Natural killer cell (primary cell): ENCODE measurements at regions not wholly inside any gene's neighbourhood (a gene's known extent, or its start where the extent isn't known, plus 50 kb on each side); places are given as distances from the start of the nearest gene placed in this dataset.
"Not testable (repeated sequence)": the region's sequence is repeated elsewhere in the genome, so short reads cannot be mapped to it uniquely, and the experiment has no call there.

Experiments
- ATAC-seq, 3 donors: fragments of 150-1000 bp in 2 of 3; fragments of 200-7000 bp in 1 of 3; cut with Tn5 transposase; 1 replicate in 1 of 3; 2 replicates in 2 of 3; pipeline ENCODE4 v1.10.0; 2021; ENCODE audit warnings: mild to moderate bottlenecking in 2 of 3, moderate library complexity in 2 of 3
- DNase-seq, 2 donors: peaks; one replicate each; pipeline versions ENCODE4 v3.0.0 to v3.0.0-alpha.2; 2013 to 2021; ENCODE audit warnings: mixed read lengths in 1 of 2
- H3K27ac ChIP-seq: one replicate; pipeline ENCODE4 v1.5.1; 2013; ENCODE audit warnings: mild to moderate bottlenecking, low read length
- H3K27me3 ChIP-seq: one replicate; pipeline ENCODE4 v1.6.1; 2013; ENCODE audit warnings: low read length; ENCODE audit not compliant: control insufficient read depth, insufficient read depth
- H3K36me3 ChIP-seq: one replicate; pipeline ENCODE4 v1.6.1; 2013; ENCODE audit warnings: low read length; ENCODE audit not compliant: control insufficient read depth, insufficient read depth
- H3K4me1 ChIP-seq: one replicate; pipeline ENCODE4 v1.6.1; 2013; ENCODE audit warnings: low read length; ENCODE audit not compliant: control insufficient read depth, insufficient read depth
- H3K4me3 ChIP-seq: one replicate; pipeline ENCODE4 v1.5.1; 2013; ENCODE audit warnings: low read length
- H3K9me3 ChIP-seq: one replicate; pipeline ENCODE4 v1.6.1; 2013; ENCODE audit warnings: low read length; ENCODE audit not compliant: control insufficient read depth, insufficient read depth
- H3K27ac Mint-ChIP-seq, 2 donors: one replicate each; pipeline ENCODE4 v1.8.0; 2022; ENCODE audit warnings: mild to moderate bottlenecking in 2 of 2, mixed read lengths in 2 of 2, moderate library complexity in 1 of 2
- H3K27me3 Mint-ChIP-seq, 2 donors: one replicate each; pipeline ENCODE4 v1.8.0; 2022; ENCODE audit warnings: low read depth in 2 of 2, mixed read lengths in 2 of 2
- H3K36me3 Mint-ChIP-seq: one replicate; pipeline ENCODE4 v1.8.0; 2022; ENCODE audit warnings: mixed read lengths
- H3K4me1 Mint-ChIP-seq, 2 donors: one replicate each; pipeline ENCODE4 v1.8.0; 2022; ENCODE audit warnings: mixed read lengths in 2 of 2
- H3K4me3 Mint-ChIP-seq: one replicate; pipeline ENCODE4 v1.8.0; 2022; ENCODE audit warnings: mild to moderate bottlenecking, moderate library complexity, mixed read lengths
- H3K9me3 Mint-ChIP-seq, 2 donors: one replicate each; pipeline ENCODE4 v1.8.0; 2022; ENCODE audit warnings: mixed read lengths in 2 of 2
- WGBS: methylation state at CpG from one replicate; pipeline ENCODE4 v1.1.7; 2013; ENCODE audit warnings: missing lambda C conversion rate; ENCODE audit not compliant: insufficient coverage; 5-methylcytosine and 5-hydroxymethylcytosine counted together
- intact Hi-C: fragments of 100-400 bp; cut with micrococcal nuclease; formaldehyde crosslinking; loops from one replicate; pipeline ENCODE4 v1.14.2; 2022
- TF ChIP-seq, protein P1 (sequence below): fragments of 200-600 bp; IDR thresholded peaks from one replicate; pipeline ENCODE4 v1.8.0; 2022; ENCODE audit warnings: antibody characterized with exemption

DNA sequence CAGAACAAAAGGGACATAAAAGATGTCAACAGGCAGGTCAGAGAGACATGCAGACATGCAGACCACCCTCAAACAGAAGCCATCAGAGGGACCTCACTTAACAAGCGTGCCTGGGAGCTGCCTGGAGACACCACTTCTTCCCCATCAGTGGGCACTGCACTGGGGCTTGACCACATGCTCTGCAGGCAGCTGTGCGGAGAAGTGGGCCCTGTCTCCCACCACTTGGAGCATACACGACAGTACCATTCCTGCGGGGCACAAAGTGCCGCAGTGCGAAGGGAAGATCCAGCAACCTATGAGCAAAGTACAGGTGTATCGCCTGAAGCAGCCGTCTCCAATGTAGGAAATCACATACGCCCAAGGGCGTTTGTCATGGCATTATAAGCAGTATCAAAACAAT is 150.5 kb upstream of the FOXD4L5 start:
- Histone ChIP-seq H3K9me3 (peaks cover 42% of the 10 kb centered on the region), H3K4me3 (no peak overlapping the region), H3K27ac (no peak overlapping the region), H3K27me3 (no peaks in the 10 kb centered on the region), H3K36me3 (no peaks in the 10 kb centered on the region), H3K4me1 (no peaks in the 10 kb centered on the region)
- WGBS: 89% methylated on average over 10 of the region's 10 CpGs
- H3K9me3 Mint-ChIP-seq: peaks cover 21 to 29% of the 10 kb centered on the region in 2 donors
- no peak for ATAC-seq
- peaks cover 6% of the 10 kb centered on the region for H3K36me3 Mint-ChIP-seq
- H3K4me1 Mint-ChIP-seq: no peaks in the 10 kb centered on the region
- no peak for DNase-seq
- peaks cover 0 to 2% of the 10 kb centered on the region in 2 donors for H3K27me3 Mint-ChIP-seq
- H3K4me3 Mint-ChIP-seq: no peak overlapping the region
- intact Hi-C loops: no loop called here
- H3K27ac Mint-ChIP-seq: no peak overlapping the region
- TF ChIP-seq, protein P1, sequence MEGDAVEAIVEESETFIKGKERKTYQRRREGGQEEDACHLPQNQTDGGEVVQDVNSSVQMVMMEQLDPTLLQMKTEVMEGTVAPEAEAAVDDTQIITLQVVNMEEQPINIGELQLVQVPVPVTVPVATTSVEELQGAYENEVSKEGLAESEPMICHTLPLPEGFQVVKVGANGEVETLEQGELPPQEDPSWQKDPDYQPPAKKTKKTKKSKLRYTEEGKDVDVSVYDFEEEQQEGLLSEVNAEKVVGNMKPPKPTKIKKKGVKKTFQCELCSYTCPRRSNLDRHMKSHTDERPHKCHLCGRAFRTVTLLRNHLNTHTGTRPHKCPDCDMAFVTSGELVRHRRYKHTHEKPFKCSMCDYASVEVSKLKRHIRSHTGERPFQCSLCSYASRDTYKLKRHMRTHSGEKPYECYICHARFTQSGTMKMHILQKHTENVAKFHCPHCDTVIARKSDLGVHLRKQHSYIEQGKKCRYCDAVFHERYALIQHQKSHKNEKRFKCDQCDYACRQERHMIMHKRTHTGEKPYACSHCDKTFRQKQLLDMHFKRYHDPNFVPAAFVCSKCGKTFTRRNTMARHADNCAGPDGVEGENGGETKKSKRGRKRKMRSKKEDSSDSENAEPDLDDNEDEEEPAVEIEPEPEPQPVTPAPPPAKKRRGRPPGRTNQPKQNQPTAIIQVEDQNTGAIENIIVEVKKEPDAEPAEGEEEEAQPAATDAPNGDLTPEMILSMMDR: no peak

DNA sequence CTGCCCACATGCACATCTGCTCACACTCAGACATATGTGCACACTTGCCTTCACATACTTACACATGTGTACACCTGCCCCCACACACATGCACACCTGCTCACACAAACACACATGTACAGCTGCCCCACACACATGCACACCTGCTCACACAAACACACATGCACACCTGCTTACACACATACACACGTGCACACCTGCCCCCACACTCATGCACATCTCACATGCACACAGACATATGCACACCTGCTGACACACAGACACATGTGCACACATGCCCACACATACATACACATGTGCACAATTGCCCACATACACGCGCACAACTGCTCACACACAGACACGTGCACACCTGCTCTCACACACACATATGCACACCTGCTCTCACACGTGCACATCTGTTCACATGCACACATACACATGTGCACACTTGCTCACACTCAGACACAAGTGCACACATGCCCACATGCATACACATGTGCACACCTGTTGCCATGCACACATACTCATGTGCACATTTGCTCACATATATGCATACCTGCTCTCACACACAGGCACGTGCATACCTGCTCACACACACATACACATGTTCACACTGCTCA is 147.8 kb upstream of the FOXD4L5 start:
- 86% methylated on average over 6 of the region's 6 CpGs for WGBS
- Histone ChIP-seq H3K4me1 (no peaks in the 10 kb centered on the region), H3K4me3 (no peak overlapping the region), H3K27me3 (no peaks in the 10 kb centered on the region), H3K9me3 (peaks cover 55% of the 10 kb centered on the region), H3K36me3 (no peaks in the 10 kb centered on the region), H3K27ac (no peak overlapping the region)
- ATAC-seq (peak in 1 of 3 donors; percentile 21), DNase-seq (no peak)
- Mint-ChIP-seq H3K36me3 (peaks cover 6% of the 10 kb centered on the region), H3K27me3 (peaks cover 0 to 2% of the 10 kb centered on the region in 2 donors), H3K4me3 (no peak overlapping the region), H3K27ac (no peak overlapping the region), H3K4me1 (no peaks in the 10 kb centered on the region), H3K9me3 (peaks cover 19 to 24% of the 10 kb centered on the region in 2 donors)
- intact Hi-C loops: no loop called here
- TF ChIP-seq, protein P1: no peak

DNA sequence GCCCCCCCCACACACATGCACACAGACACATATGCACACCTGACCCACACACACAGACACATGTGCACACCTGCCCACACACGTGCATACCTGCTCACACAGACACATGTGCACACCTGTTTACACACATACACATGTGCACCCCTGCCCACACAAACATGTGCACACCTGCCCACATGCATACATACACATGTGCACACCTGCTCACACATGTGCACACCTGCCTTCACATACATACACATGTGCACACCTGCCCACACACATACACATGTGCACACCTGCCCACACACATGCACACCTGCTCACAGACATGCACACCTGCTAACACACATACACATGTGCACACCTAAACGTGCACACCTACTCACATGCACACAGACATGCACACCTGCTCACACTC is 147.0 kb upstream of the FOXD4L5 start:
- H3K27ac Mint-ChIP-seq: no peak overlapping the region
- TF ChIP-seq, protein P1: no peak
- no peak overlapping the region for H3K4me3 Mint-ChIP-seq
- H3K4me1 Mint-ChIP-seq: no peaks in the 10 kb centered on the region
- H3K27me3 Mint-ChIP-seq: no peaks in the 10 kb centered on the region
- H3K4me3 ChIP-seq: no peak overlapping the region
- intact Hi-C loops: no loop called here
- peaks cover 6% of the 10 kb centered on the region for H3K36me3 Mint-ChIP-seq
- 80% methylated on average over 2 of the region's 2 CpGs for WGBS
- H3K4me1 ChIP-seq: no peaks in the 10 kb centered on the region
- DNase-seq: no peak
- H3K36me3 ChIP-seq: no peaks in the 10 kb centered on the region
- H3K9me3 Mint-ChIP-seq: peaks cover 16 to 21% of the 10 kb centered on the region in 2 donors
- H3K27me3 ChIP-seq: no peaks in the 10 kb centered on the region
- ATAC-seq: peak in 1 of 3 donors; percentile 16
- no peak overlapping the region for H3K27ac ChIP-seq
- peaks cover 60% of the 10 kb centered on the region for H3K9me3 ChIP-seq

DNA sequence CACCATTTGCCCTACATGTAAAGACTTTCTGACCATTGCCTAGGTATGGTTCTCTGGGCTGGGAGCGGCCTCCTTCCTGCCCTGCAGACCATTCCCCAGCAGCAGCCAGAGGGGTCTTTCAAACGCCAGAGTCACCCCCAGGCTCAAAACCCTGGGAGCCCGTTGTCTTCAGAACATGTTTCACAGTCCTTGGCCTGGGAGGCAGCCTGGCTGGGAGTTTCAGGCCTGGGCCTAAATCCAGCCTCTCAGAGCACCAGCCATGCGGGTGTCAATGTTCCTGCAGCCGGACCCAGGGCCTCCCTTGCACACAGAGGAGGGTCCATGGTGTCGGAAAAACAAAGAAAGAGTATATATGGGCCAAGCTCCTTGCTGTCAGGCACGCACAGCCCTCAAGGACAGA is 145.2 kb upstream of the FOXD4L5 start:
- peaks cover 0 to 9% of the 10 kb centered on the region in 2 donors for H3K4me1 Mint-ChIP-seq
- no peak overlapping the region for H3K27ac Mint-ChIP-seq
- peaks cover 69% of the 10 kb centered on the region for H3K9me3 ChIP-seq
- no peaks in the 10 kb centered on the region for H3K27me3 ChIP-seq
- no peaks in the 10 kb centered on the region for H3K36me3 Mint-ChIP-seq
- peaks cover 17 to 22% of the 10 kb centered on the region in 2 donors for H3K9me3 Mint-ChIP-seq
- H3K36me3 ChIP-seq: no peaks in the 10 kb centered on the region
- intact Hi-C loops: no loop called here
- TF ChIP-seq, protein P1: no peak
- no peaks in the 10 kb centered on the region for H3K4me1 ChIP-seq
- no peak overlapping the region for H3K4me3 ChIP-seq
- H3K4me3 Mint-ChIP-seq: no peak overlapping the region
- no peaks in the 10 kb centered on the region for H3K27me3 Mint-ChIP-seq
- no peak for DNase-seq
- no peak overlapping the region for H3K27ac ChIP-seq
- WGBS: 80% methylated on average over 7 of the region's 7 CpGs
- ATAC-seq: no peak

DNA sequence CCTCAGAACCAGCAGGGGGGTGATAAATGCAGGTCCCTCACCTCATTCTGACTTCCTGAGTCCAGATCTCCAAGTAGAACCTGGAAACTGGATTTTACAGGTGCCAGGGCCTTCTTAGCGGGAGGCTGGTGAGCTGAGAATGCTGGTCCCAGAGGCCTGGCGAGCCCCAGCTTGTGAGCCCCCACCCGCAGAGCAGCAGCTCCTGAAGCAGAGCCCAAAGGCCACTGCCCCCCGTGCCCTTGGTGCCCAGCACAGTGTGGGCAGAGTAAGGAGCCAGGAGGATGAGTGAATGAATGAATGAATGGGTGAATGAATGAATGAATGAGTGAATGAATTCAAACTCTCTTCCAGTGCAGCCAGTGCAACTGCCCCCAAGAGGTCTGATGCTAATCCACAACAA is 142.4 kb upstream of the FOXD4L5 start:
- H3K27ac ChIP-seq, ATAC-seq, H3K27ac Mint-ChIP-seq, intact Hi-C loops, H3K27me3 ChIP-seq, H3K27me3 Mint-ChIP-seq, DNase-seq, H3K4me1 ChIP-seq, H3K36me3 ChIP-seq, H3K4me3 Mint-ChIP-seq, H3K4me3 ChIP-seq, H3K36me3 Mint-ChIP-seq: not testable (repeated sequence)
- peaks cover 57% of the 10 kb centered on the region for H3K9me3 ChIP-seq
- H3K4me1 Mint-ChIP-seq: peaks cover 0 to 13% of the 10 kb centered on the region in 2 donors
- peaks cover 15 to 25% of the 10 kb centered on the region in 2 donors for H3K9me3 Mint-ChIP-seq
- WGBS: 79% methylated on average over 4 of the region's 4 CpGs
